ENCODE measurements at regions not wholly inside any gene's neighbourhood (a gene's known extent, or its start where the extent isn't known, plus 50 kb on each side); places are given as distances from the start of the nearest gene placed in this dataset.

DNA sequence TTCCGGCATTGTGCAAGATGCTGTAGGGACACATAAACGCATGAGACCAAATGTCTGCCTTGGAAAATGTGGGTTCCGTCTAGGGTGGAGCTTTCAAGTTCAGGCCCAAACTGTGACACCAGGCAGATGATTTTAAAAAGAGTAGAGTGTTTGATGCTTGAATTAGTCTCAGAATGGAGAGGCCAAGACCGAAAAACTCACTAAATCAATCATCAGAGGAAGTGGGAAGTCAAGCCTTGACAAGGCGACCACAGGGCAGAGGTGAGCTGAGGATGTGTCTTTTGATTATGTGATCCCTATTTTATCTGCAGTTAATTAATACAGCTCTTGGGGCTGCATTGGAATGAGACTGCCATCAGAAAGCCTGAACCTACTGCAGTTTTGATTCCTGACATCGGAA, 275.4 kb downstream of the ABHD5 start:
- H3K4me2 ChIP-seq (ENCODE audit: low read length), result peak overlapping the region; percentile 25
- H3K27ac ChIP-seq (ENCODE audit: low read length), result peak overlapping the region; percentile 82
- peaks cover 5% of the 10 kb centered on the region for H3F3A ChIP-seq (ENCODE audit: insufficient read depth, low read length, poor library complexity, severe bottlenecking)
- peak overlapping the region; percentile 48 for H3K4me3 ChIP-seq (ENCODE audit: low read length)
- no peaks in the 10 kb centered on the region for H3K9me2 ChIP-seq (ENCODE audit: insufficient read depth, low read length)
- H4K20me1 ChIP-seq (ENCODE audit: insufficient read depth), result no peaks in the 10 kb centered on the region
- peak overlapping the region; percentile 15 for H2AFZ ChIP-seq (ENCODE audit: low read depth, low read length)
- H3K9me3 ChIP-seq (ENCODE audit: low read length), result no peaks in the 10 kb centered on the region
- peak overlapping the region; percentile 39 for H3K9ac ChIP-seq (ENCODE audit: low read length)
- TF ChIP-seq EP300 (conservative IDR thresholded peaks at IDR 0.05; ENCODE audit: poor library complexity, severe bottlenecking), result no peak
- no peak for TF ChIP-seq POLR2AphosphoS5 (IDR thresholded peaks at IDR 0.05)
- no peak for TF ChIP-seq RAD21 (conservative IDR thresholded peaks at IDR 0.05)
- TF ChIP-seq, protein P1, sequence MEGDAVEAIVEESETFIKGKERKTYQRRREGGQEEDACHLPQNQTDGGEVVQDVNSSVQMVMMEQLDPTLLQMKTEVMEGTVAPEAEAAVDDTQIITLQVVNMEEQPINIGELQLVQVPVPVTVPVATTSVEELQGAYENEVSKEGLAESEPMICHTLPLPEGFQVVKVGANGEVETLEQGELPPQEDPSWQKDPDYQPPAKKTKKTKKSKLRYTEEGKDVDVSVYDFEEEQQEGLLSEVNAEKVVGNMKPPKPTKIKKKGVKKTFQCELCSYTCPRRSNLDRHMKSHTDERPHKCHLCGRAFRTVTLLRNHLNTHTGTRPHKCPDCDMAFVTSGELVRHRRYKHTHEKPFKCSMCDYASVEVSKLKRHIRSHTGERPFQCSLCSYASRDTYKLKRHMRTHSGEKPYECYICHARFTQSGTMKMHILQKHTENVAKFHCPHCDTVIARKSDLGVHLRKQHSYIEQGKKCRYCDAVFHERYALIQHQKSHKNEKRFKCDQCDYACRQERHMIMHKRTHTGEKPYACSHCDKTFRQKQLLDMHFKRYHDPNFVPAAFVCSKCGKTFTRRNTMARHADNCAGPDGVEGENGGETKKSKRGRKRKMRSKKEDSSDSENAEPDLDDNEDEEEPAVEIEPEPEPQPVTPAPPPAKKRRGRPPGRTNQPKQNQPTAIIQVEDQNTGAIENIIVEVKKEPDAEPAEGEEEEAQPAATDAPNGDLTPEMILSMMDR (IDR thresholded peaks at IDR 0.05; ENCODE audit: poor library complexity, severe bottlenecking), result no peak
- TF ChIP-seq SMC3 (conservative IDR thresholded peaks at IDR 0.05; ENCODE audit: poor library complexity), result no peak
- TF ChIP-seq TAF1 (IDR thresholded peaks at IDR 0.05; ENCODE audit: low read depth), result no peak
- TF ChIP-seq REST (IDR thresholded peaks at IDR 0.05; ENCODE audit: borderline replicate concordance), result no peak
- TF ChIP-seq EZH2 (IDR thresholded peaks at IDR 0.05; ENCODE audit: borderline replicate concordance, insufficient read depth, low read length, poor library complexity, severe bottlenecking), result no peak
- no peak for TF ChIP-seq MXI1 (conservative IDR thresholded peaks at IDR 0.05; ENCODE audit: poor library complexity, severe bottlenecking)
- no peaks in the 10 kb centered on the region for H3K79me2 ChIP-seq (replicated peaks; ENCODE audit: insufficient read depth, low read length)
- H3K36me3 ChIP-seq (ENCODE audit: insufficient read depth, low read length), result no peaks in the 10 kb centered on the region
- H3K27me3 ChIP-seq (ENCODE audit: insufficient read depth, low read depth, low read length), result no peaks in the 10 kb centered on the region

- no peaks in the 10 kb centered on the region for H4K20me1 ChIP-seq (ENCODE audit: insufficient read depth)
- H2AFZ ChIP-seq (ENCODE audit: low read depth, low read length), result peak overlapping the region; percentile 15
- no peaks in the 10 kb centered on the region for H3K36me3 ChIP-seq (ENCODE audit: insufficient read depth, low read length)
- H3K79me2 ChIP-seq (replicated peaks; ENCODE audit: insufficient read depth, low read length), result no peaks in the 10 kb centered on the region
- H3K9me2 ChIP-seq (ENCODE audit: insufficient read depth, low read length), result no peaks in the 10 kb centered on the region
- no peaks in the 10 kb centered on the region for H3K27me3 ChIP-seq (ENCODE audit: insufficient read depth, low read depth, low read length)
- H3F3A ChIP-seq (ENCODE audit: insufficient read depth, low read length, poor library complexity, severe bottlenecking), result peaks cover 5% of the 10 kb centered on the region
- peak overlapping the region; percentile 82 for H3K27ac ChIP-seq (ENCODE audit: low read length)
- H3K4me3 ChIP-seq (ENCODE audit: low read length), result peak overlapping the region; percentile 48
- H3K9ac ChIP-seq (ENCODE audit: low read length), result peak overlapping the region; percentile 39
- peak overlapping the region; percentile 25 for H3K4me2 ChIP-seq (ENCODE audit: low read length)
- TF ChIP-seq EZH2 (IDR thresholded peaks at IDR 0.05; ENCODE audit: borderline replicate concordance, insufficient read depth, low read length, poor library complexity, severe bottlenecking), result no peak
- TF ChIP-seq POLR2AphosphoS5 (IDR thresholded peaks at IDR 0.05), result peak; percentile 45
- no peak for TF ChIP-seq SMC3 (conservative IDR thresholded peaks at IDR 0.05; ENCODE audit: poor library complexity)
- TF ChIP-seq TAF1 (IDR thresholded peaks at IDR 0.05; ENCODE audit: low read depth), result no peak
- no peak for TF ChIP-seq MXI1 (conservative IDR thresholded peaks at IDR 0.05; ENCODE audit: poor library complexity, severe bottlenecking)
- TF ChIP-seq EP300 (conservative IDR thresholded peaks at IDR 0.05; ENCODE audit: poor library complexity, severe bottlenecking), result peak; percentile 86
- TF ChIP-seq REST (IDR thresholded peaks at IDR 0.05; ENCODE audit: borderline replicate concordance), result no peak
- TF ChIP-seq, protein P1 (IDR thresholded peaks at IDR 0.05; ENCODE audit: poor library complexity, severe bottlenecking), result no peak
- peak; percentile 38 for TF ChIP-seq RAD21 (conservative IDR thresholded peaks at IDR 0.05)
- no peaks in the 10 kb centered on the region for H3K9me3 ChIP-seq (ENCODE audit: low read length)
Observed at GRCh38 chr3:43966530-43966929, 275.2 kb upstream of the TOPAZ1 start.

All from neural cell (in vitro differentiated cells).